Activated CD4-positive, alpha-beta T cell treated with anti-CD3 and anti-CD28 coated beads for 24 hours (primary cell): ENCODE measurements at regions not wholly inside any gene's neighbourhood (a gene's known extent, or its start where the extent isn't known, plus 50 kb on each side); places are given as distances from the start of the nearest gene placed in this dataset.

Source experiments
- DNase-seq, 2 donors: peaks; one replicate each; pipeline ENCODE4 v3.0.0-alpha.2; 2020; ENCODE audit warnings: low read depth in 2 of 2

GRCh38 chr5:156258934-156259333 lies 68.0 kb upstream of the SGCD start:
- no peak for DNase-seq

- DNase-seq: no peak
Observed at GRCh38 chr5:156259618-156260017, 67.3 kb upstream of the SGCD start.

- DNase-seq: no peak
Observed at GRCh38 chr5:156261275-156261939, 65.6 kb upstream of the SGCD start.

GRCh38 chr5:156271569-156271968 lies 55.4 kb upstream of the SGCD start:
- no peak for DNase-seq

- no peak for DNase-seq
Observed at GRCh38 chr5:156272139-156272538, 54.8 kb upstream of the SGCD start.

- no peak for DNase-seq
Observed at GRCh38 chr5:156273325-156273724, 53.6 kb upstream of the SGCD start.

GRCh38 chr5:156274453-156274852 lies 52.5 kb upstream of the SGCD start:
- no peak for DNase-seq
